CD4-positive, alpha-beta memory T cell (primary cell): ENCODE measurements at regions not wholly inside any gene's neighbourhood (a gene's known extent, or its start where the extent isn't known, plus 50 kb on each side); places are given as distances from the start of the nearest gene placed in this dataset.

Source experiments
- CTCF ChIA-PET: fragments of 350-600 bp; sonication (Branson Sonifier 250); formaldehyde crosslinking; loops from one replicate; lab custom pipeline; 2021; ENCODE audit warnings: inconsistent platforms; ENCODE audit not compliant: partially characterized antibody; lab: Charles Lee
- POLR2A ChIA-PET: fragments of 350-600 bp; sonication (Branson Sonifier 250); formaldehyde crosslinking; loops from one replicate; lab custom pipeline; 2021; ENCODE audit not compliant: partially characterized antibody; lab: Charles Lee
- DNase-seq, 5 donors: peaks; one replicate each; pipeline versions ENCODE4 v3.0.0 to v3.0.0-alpha.2; 2020 to 2022; ENCODE audit warnings: mixed read lengths in 1 of 5
- H3K27ac ChIP-seq: one replicate; pipeline ENCODE4 v1.7.0; 2013; ENCODE audit warnings: low read depth, low read length
- H3K27me3 ChIP-seq: 2 replicates; pipeline ENCODE4 v1.7.0; 2013; ENCODE audit warnings: mild to moderate bottlenecking, low read length, moderate library complexity; ENCODE audit not compliant: insufficient read depth
- H3K36me3 ChIP-seq: 2 replicates; pipeline ENCODE4 v1.7.0; 2013; ENCODE audit warnings: mild to moderate bottlenecking, low read length, moderate library complexity; ENCODE audit not compliant: insufficient read depth
- H3K4me1 ChIP-seq: 2 replicates; pipeline ENCODE4 v1.7.0; 2013; ENCODE audit warnings: mild to moderate bottlenecking, low read length, moderate library complexity; ENCODE audit not compliant: insufficient read depth
- H3K4me3 ChIP-seq, 2 donors: one replicate each; pipeline ENCODE4 v1.7.0; 2013; ENCODE audit warnings: low read length in 2 of 2, mild to moderate bottlenecking in 1 of 2
- H3K9me3 ChIP-seq, 2 donors: one replicate each; pipeline ENCODE4 v1.7.0; 2013; ENCODE audit warnings: low read length in 2 of 2, control low read depth in 1 of 2; ENCODE audit not compliant: control insufficient read depth in 1 of 2
- H3K27ac Mint-ChIP-seq, 7 donors: one replicate each; pipeline ENCODE4 v1.8.0; 2020 to 2021; ENCODE audit warnings: mixed read lengths in 7 of 7, mild to moderate bottlenecking in 6 of 7, inconsistent platforms in 3 of 7, moderate library complexity in 3 of 7
- H3K27me3 Mint-ChIP-seq, 2 donors: one replicate each; pipeline ENCODE4 v1.8.0; 2020 to 2021; ENCODE audit warnings: mixed read lengths in 2 of 2
- H3K36me3 Mint-ChIP-seq, 2 donors: one replicate each; pipeline ENCODE4 v1.8.0; 2020 to 2021; ENCODE audit warnings: mixed read lengths in 2 of 2, inconsistent platforms in 1 of 2, mild to moderate bottlenecking in 1 of 2
- H3K4me1 Mint-ChIP-seq, 4 donors: one replicate each; pipeline ENCODE4 v1.8.0; 2020 to 2021; ENCODE audit warnings: mixed read lengths in 4 of 4, mild to moderate bottlenecking in 1 of 4
- H3K4me3 Mint-ChIP-seq, 8 donors: one replicate each; pipeline ENCODE4 v1.8.0; 2020 to 2021; ENCODE audit warnings: mixed read lengths in 8 of 8, mild to moderate bottlenecking in 7 of 8, moderate library complexity in 6 of 8, inconsistent platforms in 3 of 8
- H3K9me3 Mint-ChIP-seq, 8 donors: one replicate each; pipeline ENCODE4 v1.8.0; 2020 to 2021; ENCODE audit warnings: mixed read lengths in 8 of 8, mild to moderate bottlenecking in 5 of 8, inconsistent platforms in 3 of 8, moderate library complexity in 1 of 8
- intact Hi-C: fragments of 100-400 bp; cut with micrococcal nuclease; formaldehyde crosslinking; loops from one replicate; pipeline ENCODE4 v1.15.1; 2023

DNA sequence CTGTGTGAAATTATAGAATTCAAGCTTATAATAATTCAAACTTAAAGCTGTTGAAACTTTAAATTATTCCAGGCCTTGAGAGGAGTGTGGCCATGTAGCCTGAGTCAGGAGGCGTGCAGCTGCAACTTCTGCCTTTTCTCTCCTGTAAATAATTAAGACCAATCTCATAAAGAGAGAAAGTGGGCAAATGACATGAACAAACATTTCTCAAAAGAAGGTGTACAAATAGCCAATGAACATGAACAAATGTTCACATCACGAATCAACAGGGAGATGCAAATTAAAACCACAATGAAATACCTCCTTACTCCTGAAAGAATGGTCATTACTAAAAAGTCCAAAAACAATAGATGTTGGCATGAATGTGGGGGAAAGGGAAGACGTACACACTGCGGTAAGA is 149.1 kb upstream of the MYCN start:
- H3K4me3 Mint-ChIP-seq: no peak overlapping the region
- POLR2A ChIA-PET: no interaction called here
- intact Hi-C loops: no loop called here
- Histone ChIP-seq H3K4me1 (no peaks in the 10 kb centered on the region), H3K4me3 (no peak overlapping the region), H3K9me3 (no peaks in the 10 kb centered on the region), H3K27me3 (no peaks in the 10 kb centered on the region), H3K36me3 (no peaks in the 10 kb centered on the region), H3K27ac (no peak overlapping the region)
- peaks cover 1 to 2% of the 10 kb centered on the region in 2 donors for H3K27me3 Mint-ChIP-seq
- CTCF ChIA-PET: no interaction called here
- no peak for DNase-seq
- H3K9me3 Mint-ChIP-seq: peaks cover 0 to 4% (median 0%) of the 10 kb centered on the region in 8 donors
- H3K36me3 Mint-ChIP-seq: no peaks in the 10 kb centered on the region
- H3K4me1 Mint-ChIP-seq: no peaks in the 10 kb centered on the region
- H3K27ac Mint-ChIP-seq: no peak overlapping the region

DNA sequence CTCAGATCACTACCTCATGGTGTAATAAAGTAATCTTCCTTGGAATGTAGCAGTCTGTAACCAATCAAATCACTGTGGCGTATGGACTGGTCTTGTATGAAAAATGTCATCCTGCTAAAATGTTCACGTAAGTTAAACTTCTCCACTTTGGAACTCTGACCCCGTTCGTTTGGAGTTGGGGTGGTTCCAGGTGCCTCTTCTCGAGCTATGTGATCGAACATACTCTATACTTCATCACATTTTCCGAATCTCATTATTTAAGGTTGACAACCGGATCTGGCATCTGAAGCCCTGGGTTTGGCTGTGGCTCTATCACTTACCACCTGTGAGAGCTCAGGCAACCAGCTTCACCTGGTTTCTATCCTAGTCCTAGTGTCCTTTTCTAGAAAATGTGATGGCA is 148.0 kb upstream of the MYCN start:
- Mint-ChIP-seq H3K27me3 (peaks cover 1 to 2% of the 10 kb centered on the region in 2 donors), H3K27ac (no peak overlapping the region), H3K4me1 (no peaks in the 10 kb centered on the region), H3K4me3 (no peak overlapping the region), H3K9me3 (peaks cover 0 to 4% (median 0%) of the 10 kb centered on the region in 8 donors), H3K36me3 (no peaks in the 10 kb centered on the region)
- intact Hi-C loops: no loop called here
- Histone ChIP-seq H3K4me1 (no peaks in the 10 kb centered on the region), H3K36me3 (no peaks in the 10 kb centered on the region), H3K9me3 (no peaks in the 10 kb centered on the region), H3K4me3 (no peak overlapping the region), H3K27ac (no peak overlapping the region), H3K27me3 (no peaks in the 10 kb centered on the region)
- CTCF ChIA-PET: no interaction called here
- POLR2A ChIA-PET: no interaction called here
- no peak for DNase-seq

DNA sequence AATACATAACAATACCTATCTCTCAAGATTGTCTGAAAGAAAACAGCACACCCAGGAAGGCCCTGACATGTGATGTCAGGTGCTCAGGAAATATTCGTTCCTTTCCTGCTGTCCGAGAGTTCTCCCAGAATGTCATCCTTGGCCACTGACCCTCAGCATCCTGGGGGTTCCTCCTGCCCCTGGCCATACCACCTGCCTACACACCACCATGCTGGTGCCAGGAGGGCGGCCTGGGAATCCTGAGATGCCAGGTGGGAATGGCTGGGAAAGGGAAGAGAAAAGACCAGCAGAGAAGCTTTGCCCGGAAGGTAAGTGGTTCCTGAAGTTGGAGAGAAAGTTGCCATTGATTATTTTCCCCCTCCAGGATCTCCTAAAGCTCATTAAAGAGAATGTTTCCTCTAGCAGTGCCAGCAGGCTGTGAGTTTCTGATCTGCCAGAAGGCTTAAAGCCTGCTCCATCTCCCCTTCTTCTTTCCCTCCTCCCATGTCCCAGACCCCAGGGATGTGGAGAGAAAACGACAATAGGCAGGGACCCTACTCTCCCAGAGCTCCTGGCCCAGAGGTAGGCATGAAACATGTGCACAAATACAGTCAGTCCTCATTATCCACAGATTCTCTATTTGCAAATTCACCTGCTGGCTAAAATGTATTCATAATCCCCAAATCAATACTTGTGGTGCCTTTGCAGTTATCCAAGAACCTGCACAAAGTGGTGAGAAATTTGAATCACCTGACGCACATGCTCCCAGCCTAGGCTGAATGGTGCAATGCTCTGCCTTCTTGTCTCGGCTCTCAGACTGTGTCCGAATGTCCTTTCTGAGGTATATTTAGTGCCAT is 147.1 kb upstream of the MYCN start:
- Histone ChIP-seq H3K4me3 (no peak overlapping the region), H3K27ac (no peak overlapping the region), H3K9me3 (no peaks in the 10 kb centered on the region), H3K36me3 (no peaks in the 10 kb centered on the region), H3K27me3 (no peaks in the 10 kb centered on the region), H3K4me1 (no peaks in the 10 kb centered on the region)
- H3K4me1 Mint-ChIP-seq: no peaks in the 10 kb centered on the region
- ChIA-PET CTCF (no interaction called here), POLR2A (no interaction called here)
- H3K9me3 Mint-ChIP-seq: no peaks in the 10 kb centered on the region
- intact Hi-C loops: no loop called here
- DNase-seq: no peak
- H3K4me3 Mint-ChIP-seq: no peak overlapping the region
- H3K36me3 Mint-ChIP-seq: no peaks in the 10 kb centered on the region
- no peak overlapping the region for H3K27ac Mint-ChIP-seq
- H3K27me3 Mint-ChIP-seq: peaks cover 1% of the 10 kb centered on the region in 2 donors

- no peaks in the 10 kb centered on the region for H3K9me3 ChIP-seq
- Mint-ChIP-seq H3K9me3 (no peaks in the 10 kb centered on the region), H3K27me3 (peaks cover 1% of the 10 kb centered on the region in 2 donors), H3K4me1 (no peaks in the 10 kb centered on the region), H3K27ac (no peak overlapping the region), H3K4me3 (no peak overlapping the region), H3K36me3 (no peaks in the 10 kb centered on the region)
- no peak for DNase-seq
- no peak overlapping the region for H3K4me3 ChIP-seq
- H3K27me3 ChIP-seq: no peaks in the 10 kb centered on the region
- intact Hi-C loops: no loop called here
- POLR2A ChIA-PET: no interaction called here
- no peak overlapping the region for H3K27ac ChIP-seq
- no peaks in the 10 kb centered on the region for H3K36me3 ChIP-seq
- CTCF ChIA-PET: no interaction called here
- no peaks in the 10 kb centered on the region for H3K4me1 ChIP-seq
These were observed 146.4 kb upstream of the MYCN start for GRCh38 chr2:15793978-15794377.

DNA sequence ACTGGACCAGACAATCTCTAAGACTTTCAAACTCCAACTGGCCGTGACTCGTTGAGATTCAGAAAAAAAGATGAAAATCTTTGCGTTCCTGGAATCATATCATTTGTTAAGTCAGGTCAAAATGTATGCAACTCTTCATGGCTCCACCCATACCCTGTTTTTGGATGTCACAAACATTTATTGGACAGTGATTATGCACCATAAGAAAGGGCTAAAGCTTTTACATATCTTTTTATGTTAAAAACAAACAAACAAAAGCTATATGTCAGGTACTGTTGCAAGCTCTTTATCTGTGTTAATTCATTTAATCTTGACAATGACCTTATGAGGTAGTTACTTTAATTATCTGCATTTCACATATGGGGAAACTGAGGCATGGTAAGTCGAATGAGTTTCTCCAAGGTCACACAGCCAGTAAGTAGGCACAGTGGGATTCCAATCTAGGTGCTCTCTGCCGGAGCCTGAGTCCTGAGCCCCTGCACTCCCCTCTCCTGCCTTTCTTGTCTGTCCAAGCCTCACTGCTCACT is 145.7 kb upstream of the MYCN start:
- Histone ChIP-seq H3K36me3 (no peaks in the 10 kb centered on the region), H3K9me3 (no peaks in the 10 kb centered on the region), H3K4me3 (no peak overlapping the region), H3K4me1 (no peaks in the 10 kb centered on the region), H3K27me3 (no peaks in the 10 kb centered on the region), H3K27ac (no peak overlapping the region)
- CTCF ChIA-PET: no interaction called here
- Mint-ChIP-seq H3K4me3 (no peak overlapping the region), H3K9me3 (no peaks in the 10 kb centered on the region), H3K36me3 (no peaks in the 10 kb centered on the region), H3K27me3 (peaks cover 1% of the 10 kb centered on the region in 2 donors), H3K27ac (no peak overlapping the region), H3K4me1 (no peaks in the 10 kb centered on the region)
- POLR2A ChIA-PET: no interaction called here
- DNase-seq: no peak
- intact Hi-C loops: no loop called here

DNA sequence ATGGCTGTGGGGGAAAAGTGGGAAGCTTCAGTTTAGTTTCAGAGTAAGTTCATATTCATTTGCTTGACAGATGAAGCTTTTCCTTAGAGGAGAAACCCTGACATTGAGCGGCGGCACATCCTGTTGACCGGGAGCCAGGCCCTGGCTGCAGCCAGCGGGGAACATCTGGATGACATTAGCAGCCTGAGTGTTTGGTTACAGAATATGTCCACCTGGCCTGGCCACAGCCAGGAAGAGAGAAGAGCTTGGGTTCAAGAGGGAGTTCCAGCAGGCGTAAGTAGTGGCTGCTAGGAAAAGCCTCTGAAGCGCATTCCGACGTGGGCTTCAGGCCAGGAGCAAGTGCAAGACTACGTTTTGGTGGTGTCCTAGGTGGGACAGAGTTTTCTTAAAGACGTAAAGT is 144.9 kb upstream of the MYCN start:
- no peak for DNase-seq
- H3K27ac Mint-ChIP-seq: no peak overlapping the region
- ChIA-PET CTCF (no interaction called here), POLR2A (no interaction called here)
- Histone ChIP-seq H3K27ac (no peak overlapping the region), H3K4me3 (no peak overlapping the region), H3K9me3 (no peaks in the 10 kb centered on the region), H3K36me3 (no peaks in the 10 kb centered on the region), H3K4me1 (no peaks in the 10 kb centered on the region), H3K27me3 (no peaks in the 10 kb centered on the region)
- H3K36me3 Mint-ChIP-seq: no peaks in the 10 kb centered on the region
- H3K4me1 Mint-ChIP-seq: no peaks in the 10 kb centered on the region
- H3K27me3 Mint-ChIP-seq: peaks cover 1% of the 10 kb centered on the region in 2 donors
- no peak overlapping the region for H3K4me3 Mint-ChIP-seq
- intact Hi-C loops: no loop called here
- no peaks in the 10 kb centered on the region for H3K9me3 Mint-ChIP-seq

GRCh38 chr2:15796167-15796942 is 144.0 kb upstream of the MYCN start:
- H3K4me3 Mint-ChIP-seq: no peak overlapping the region
- peak overlapping the region in 1 of 7 donors; percentile 46 for H3K27ac Mint-ChIP-seq
- no peaks in the 10 kb centered on the region for H3K9me3 Mint-ChIP-seq
- H3K4me1 Mint-ChIP-seq: no peaks in the 10 kb centered on the region
- Histone ChIP-seq H3K36me3 (no peaks in the 10 kb centered on the region), H3K9me3 (no peaks in the 10 kb centered on the region), H3K4me3 (no peak overlapping the region), H3K27me3 (no peaks in the 10 kb centered on the region), H3K27ac (no peak overlapping the region), H3K4me1 (no peaks in the 10 kb centered on the region)
- ChIA-PET POLR2A (no interaction called here), CTCF (no interaction called here)
- no peak for DNase-seq
- intact Hi-C loops: no loop called here
- H3K36me3 Mint-ChIP-seq: no peaks in the 10 kb centered on the region
- H3K27me3 Mint-ChIP-seq: peaks cover 1% of the 10 kb centered on the region in 2 donors
